ENCODE measurements at regions not wholly inside any gene's neighbourhood (a gene's known extent, or its start where the extent isn't known, plus 50 kb on each side); places are given as distances from the start of the nearest gene placed in this dataset.

DNA sequence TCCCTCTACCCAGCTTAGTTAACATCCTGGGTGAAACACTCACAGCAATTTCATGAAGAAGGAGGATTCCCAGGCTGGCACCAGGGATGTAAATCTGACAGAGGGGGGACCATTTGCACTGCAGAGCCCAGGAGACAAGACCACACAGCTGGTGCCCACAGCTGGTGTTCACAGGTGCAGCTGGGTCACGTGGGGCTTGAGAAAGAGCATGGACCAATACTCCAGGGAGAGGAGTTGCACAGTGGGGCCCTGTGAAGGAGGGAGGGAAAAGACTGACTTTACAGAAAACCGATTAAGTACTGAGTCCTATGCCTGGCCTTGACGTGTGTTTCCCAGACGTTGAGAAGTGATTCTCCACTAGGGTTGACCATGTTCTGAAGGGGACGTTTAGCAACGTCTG, 1316.7 kb upstream of the TMEM132C start:
- no peak for TF ChIP-seq CTCF (conservative IDR thresholded peaks at IDR 0.05; ENCODE audit: low read depth, low read length)
- TF ChIP-seq EZH2 (IDR thresholded peaks at IDR 0.05; ENCODE audit: low read length, unreplicated experiment) = no peak
- no peak for TF ChIP-seq EZH2phosphoT487 (IDR thresholded peaks at IDR 0.05; ENCODE audit: borderline replicate concordance, low read length)

Measured in PC-3 (cell line).